ENCODE measurements at regions not wholly inside any gene's neighbourhood (a gene's known extent, or its start where the extent isn't known, plus 50 kb on each side); places are given as distances from the start of the nearest gene placed in this dataset.

DNA sequence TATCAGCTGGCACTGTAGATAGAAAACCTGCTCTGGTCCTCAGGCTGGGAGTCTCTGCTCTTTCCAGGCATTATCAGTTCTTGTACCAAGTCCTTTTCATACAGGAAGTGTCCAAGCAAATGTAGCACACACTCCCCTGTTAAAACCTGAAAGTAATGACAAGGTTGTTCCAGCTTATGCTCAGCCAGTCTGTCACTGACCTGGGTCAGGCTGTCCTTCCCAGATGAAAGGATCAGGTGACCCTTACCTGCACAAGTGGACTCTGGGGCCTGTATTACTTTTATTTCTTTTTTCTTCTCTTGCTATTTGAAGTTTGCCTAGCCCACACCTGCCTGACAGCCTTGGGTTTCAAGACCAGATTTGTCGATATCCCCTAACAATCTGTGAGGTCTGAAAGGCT lies 156.3 kb upstream of the SESN3 start:
- Histone ChIP-seq H3K9me3 (no peaks in the 10 kb centered on the region), H3K27ac (no peak overlapping the region), H3K27me3 (no peaks in the 10 kb centered on the region), H3K4me3 (no peak overlapping the region), H3K9ac (ENCODE audit: low read depth in 2 of 2, low read length in 2 of 2) (no peak overlapping the region), H3K4me1 (no peaks in the 10 kb centered on the region), H3K36me3 (no peaks in the 10 kb centered on the region)
- DNase-seq: no peak
- intact Hi-C loops (cut with DNase I): no loop called here
- TF ChIP-seq, protein P1, sequence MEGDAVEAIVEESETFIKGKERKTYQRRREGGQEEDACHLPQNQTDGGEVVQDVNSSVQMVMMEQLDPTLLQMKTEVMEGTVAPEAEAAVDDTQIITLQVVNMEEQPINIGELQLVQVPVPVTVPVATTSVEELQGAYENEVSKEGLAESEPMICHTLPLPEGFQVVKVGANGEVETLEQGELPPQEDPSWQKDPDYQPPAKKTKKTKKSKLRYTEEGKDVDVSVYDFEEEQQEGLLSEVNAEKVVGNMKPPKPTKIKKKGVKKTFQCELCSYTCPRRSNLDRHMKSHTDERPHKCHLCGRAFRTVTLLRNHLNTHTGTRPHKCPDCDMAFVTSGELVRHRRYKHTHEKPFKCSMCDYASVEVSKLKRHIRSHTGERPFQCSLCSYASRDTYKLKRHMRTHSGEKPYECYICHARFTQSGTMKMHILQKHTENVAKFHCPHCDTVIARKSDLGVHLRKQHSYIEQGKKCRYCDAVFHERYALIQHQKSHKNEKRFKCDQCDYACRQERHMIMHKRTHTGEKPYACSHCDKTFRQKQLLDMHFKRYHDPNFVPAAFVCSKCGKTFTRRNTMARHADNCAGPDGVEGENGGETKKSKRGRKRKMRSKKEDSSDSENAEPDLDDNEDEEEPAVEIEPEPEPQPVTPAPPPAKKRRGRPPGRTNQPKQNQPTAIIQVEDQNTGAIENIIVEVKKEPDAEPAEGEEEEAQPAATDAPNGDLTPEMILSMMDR (IDR thresholded peaks at IDR 0.05): no peak

- H3K27me3 ChIP-seq: no peaks in the 10 kb centered on the region
- intact Hi-C loops (cut with DNase I): no loop called here
- no peak overlapping the region for H3K27ac ChIP-seq
- H3K9me3 ChIP-seq: no peaks in the 10 kb centered on the region
- DNase-seq: no peak
- H3K9ac ChIP-seq (ENCODE audit: low read depth in 2 of 2, low read length in 2 of 2): no peak overlapping the region
- no peak overlapping the region for H3K4me3 ChIP-seq
- TF ChIP-seq, protein P1 (IDR thresholded peaks at IDR 0.05): no peak
- no peaks in the 10 kb centered on the region for H3K36me3 ChIP-seq
- no peaks in the 10 kb centered on the region for H3K4me1 ChIP-seq
Observed at GRCh38 chr11:95385577-95385976, 154.6 kb upstream of the SESN3 start.

- no peak for DNase-seq
- intact Hi-C loops (cut with DNase I): no loop called here
- Histone ChIP-seq H3K36me3 (no peaks in the 10 kb centered on the region), H3K4me3 (no peak overlapping the region), H3K4me1 (no peaks in the 10 kb centered on the region), H3K27me3 (no peaks in the 10 kb centered on the region), H3K9ac (ENCODE audit: low read depth in 2 of 2, low read length in 2 of 2) (no peak overlapping the region), H3K9me3 (no peaks in the 10 kb centered on the region), H3K27ac (no peak overlapping the region)
- TF ChIP-seq, protein P1 (IDR thresholded peaks at IDR 0.05): no peak
Observed at GRCh38 chr11:95379479-95379878, 148.5 kb upstream of the SESN3 start.

GRCh38 chr11:95378789-95379188 lies 147.8 kb upstream of the SESN3 start:
- DNase-seq: no peak
- Histone ChIP-seq H3K27ac (no peak overlapping the region), H3K27me3 (no peaks in the 10 kb centered on the region), H3K9ac (ENCODE audit: low read depth in 2 of 2, low read length in 2 of 2) (no peak overlapping the region), H3K9me3 (no peaks in the 10 kb centered on the region), H3K4me1 (no peaks in the 10 kb centered on the region), H3K4me3 (no peak overlapping the region), H3K36me3 (no peaks in the 10 kb centered on the region)
- TF ChIP-seq, protein P1 (IDR thresholded peaks at IDR 0.05): no peak
- intact Hi-C loops (cut with DNase I): no loop called here

DNA sequence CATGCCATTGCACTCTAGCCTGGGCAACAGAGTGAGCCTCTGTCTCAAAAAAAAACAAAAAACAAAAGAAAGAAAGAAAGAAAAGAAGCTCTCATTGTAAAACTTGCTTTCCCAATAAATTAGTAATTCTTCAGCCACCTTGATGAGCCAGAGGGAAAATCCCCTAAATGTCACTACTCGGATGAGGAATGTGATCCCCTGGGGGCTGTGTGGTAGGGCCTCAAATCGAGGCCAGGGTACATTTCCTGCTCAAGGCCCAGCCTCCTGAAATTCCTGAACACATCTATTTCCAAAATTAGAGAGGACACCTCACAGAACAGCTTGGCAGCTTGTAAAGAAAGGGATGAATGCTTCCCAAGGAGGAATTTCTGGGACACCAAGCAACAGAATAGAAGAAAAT lies 147.1 kb upstream of the SESN3 start:
- H3K4me1 ChIP-seq: no peaks in the 10 kb centered on the region
- TF ChIP-seq, protein P1 (IDR thresholded peaks at IDR 0.05): no peak
- no peaks in the 10 kb centered on the region for H3K9me3 ChIP-seq
- intact Hi-C loops (cut with DNase I): no loop called here
- DNase-seq: no peak
- H3K27ac ChIP-seq: no peak overlapping the region
- no peak overlapping the region for H3K9ac ChIP-seq (ENCODE audit: low read depth in 2 of 2, low read length in 2 of 2)
- no peak overlapping the region for H3K4me3 ChIP-seq
- no peaks in the 10 kb centered on the region for H3K27me3 ChIP-seq
- no peaks in the 10 kb centered on the region for H3K36me3 ChIP-seq

DNA sequence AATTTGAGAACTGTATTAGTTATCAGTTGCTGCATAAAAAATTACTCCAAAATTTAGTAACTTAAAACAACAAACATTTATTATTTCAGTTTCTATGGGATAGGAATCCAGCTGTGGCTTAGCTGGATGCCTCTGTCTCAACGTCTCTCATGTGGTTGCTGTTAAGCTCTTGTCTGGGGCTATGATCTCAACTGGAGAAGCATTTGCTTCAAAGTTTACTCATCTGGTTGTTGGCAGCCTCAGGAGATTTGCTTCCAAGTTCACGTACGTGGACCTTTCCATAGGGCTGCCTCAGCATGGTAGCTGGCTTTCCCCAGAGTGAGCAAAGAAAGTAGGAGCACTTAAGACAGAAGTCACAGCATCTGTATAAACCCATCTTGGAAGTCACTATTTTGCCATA lies 144.9 kb upstream of the SESN3 start:
- no peak overlapping the region for H3K4me3 ChIP-seq
- DNase-seq: no peak

More for the DNA sequence above, 144.9 kb upstream of the SESN3 start:
- H3K36me3 ChIP-seq: no peaks in the 10 kb centered on the region
- no peaks in the 10 kb centered on the region for H3K27me3 ChIP-seq
- TF ChIP-seq, protein P1 (IDR thresholded peaks at IDR 0.05): no peak
- H3K9me3 ChIP-seq: no peaks in the 10 kb centered on the region
- intact Hi-C loops (cut with DNase I): no loop called here
- no peak overlapping the region for H3K27ac ChIP-seq
- H3K9ac ChIP-seq (ENCODE audit: low read depth in 2 of 2, low read length in 2 of 2): no peak overlapping the region
- no peaks in the 10 kb centered on the region for H3K4me1 ChIP-seq

Measured in colonic mucosa (tissue), 4 donors.